GM21576 (cell line): ENCODE measurements at regions not wholly inside any gene's neighbourhood (a gene's known extent, or its start where the extent isn't known, plus 50 kb on each side); places are given as distances from the start of the nearest gene placed in this dataset.

ENCODE experiments used
- ATAC-seq: cut with Tn5 transposase; IDR thresholded peaks from one replicate; pipeline ENCODE4 v1.9.1; 2021; ENCODE audit warnings: mild to moderate bottlenecking, moderate library complexity; ENCODE audit not compliant: unreplicated experiment

DNA sequence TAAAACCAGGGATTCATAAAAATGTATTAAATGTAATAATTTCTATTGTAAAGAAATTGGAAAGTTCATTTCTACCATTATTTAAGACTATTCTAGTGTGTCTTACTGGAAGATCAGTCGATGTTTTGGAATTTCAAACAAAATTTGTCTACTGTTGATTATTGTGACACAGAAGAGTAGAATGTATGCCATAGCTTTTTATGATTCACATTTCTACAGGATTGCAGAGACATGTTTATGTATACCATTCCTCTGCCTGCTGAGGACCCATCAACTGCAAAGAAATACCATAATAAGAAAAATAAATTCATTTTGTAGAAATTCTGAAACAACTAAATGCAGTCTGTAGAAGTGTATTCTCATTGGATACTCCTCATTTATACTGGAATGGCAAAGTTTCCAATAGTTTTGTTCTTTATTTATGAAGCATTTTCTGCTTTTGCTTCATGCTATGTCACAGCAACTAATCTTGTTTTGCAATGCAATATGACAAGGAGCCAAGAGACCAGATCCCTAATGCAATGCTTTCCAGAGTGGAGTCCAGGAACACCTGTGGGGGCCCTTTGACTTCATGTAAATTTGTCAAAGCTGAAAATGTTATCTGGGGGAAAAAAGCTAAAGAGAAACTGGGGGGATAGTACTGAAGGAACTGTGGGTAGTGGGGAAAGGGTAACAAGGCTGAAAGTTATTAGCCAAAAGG lies 172.9 kb upstream of the LRIG3 start:
- no peak for ATAC-seq

DNA sequence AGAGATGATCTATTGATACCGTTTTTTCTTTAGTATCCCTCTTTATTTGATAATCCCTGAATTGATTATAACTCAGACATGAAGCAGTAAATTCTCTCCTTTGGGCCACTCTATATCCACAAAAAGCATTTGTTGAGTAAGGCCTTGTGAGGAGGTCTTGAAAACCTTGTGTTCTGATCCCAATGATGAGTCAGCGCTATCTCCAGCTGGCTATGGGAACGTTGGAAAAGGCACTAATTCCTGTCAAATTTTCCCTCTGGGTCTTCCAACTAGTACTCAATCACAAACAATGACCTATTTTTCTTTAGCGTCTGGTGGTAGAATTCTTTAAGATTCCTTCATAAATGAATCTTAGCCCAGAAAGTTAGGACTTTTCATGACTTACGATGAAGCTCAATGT lies 168.4 kb upstream of the LRIG3 start:
- no peak for ATAC-seq

DNA sequence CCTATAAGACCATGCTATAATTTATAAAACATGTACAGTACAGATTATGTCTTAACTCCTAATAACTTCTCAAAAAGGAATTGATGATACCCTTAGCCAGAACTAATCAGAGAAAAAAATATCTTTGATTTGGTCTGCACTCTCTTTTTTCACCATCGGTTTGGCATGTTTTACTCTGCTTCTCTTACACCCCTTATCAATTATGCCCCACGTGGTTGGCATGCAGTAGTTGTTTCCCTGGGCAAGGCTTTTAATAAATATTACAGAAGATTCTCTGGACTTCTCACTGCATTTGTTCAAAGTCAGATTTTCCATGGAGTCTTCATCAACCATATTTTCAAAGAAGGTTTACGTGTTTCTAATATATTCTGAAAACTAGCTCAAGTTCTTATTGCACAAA lies 167.4 kb upstream of the LRIG3 start:
- no peak for ATAC-seq

DNA sequence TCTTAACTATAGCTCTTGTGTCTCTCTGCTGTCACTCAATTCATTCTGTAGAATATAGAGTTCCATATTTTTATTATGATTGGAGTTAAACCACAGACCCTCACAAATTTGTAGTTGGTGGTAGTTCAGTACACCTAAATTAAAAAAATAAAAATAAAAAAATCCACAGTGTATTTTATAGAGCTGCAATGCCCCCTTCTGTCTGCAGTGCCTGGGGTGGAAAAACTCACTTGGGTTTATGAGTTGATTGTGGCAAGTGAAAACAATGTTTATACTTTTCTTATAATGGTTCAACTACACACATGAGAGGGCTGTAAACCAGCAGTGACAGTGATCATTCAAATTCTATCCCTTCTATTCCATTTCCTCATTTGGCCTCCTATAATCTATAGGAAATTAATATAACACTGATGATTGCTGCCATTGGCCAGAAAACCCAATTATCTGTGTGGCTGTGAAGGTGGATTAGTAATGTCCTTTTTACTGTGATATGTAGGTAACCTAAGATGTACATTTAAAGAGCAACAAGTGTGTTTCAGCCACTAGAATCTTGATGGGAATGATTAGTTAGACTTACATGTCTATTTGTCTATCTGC lies 166.9 kb upstream of the LRIG3 start:
- no peak for ATAC-seq

DNA sequence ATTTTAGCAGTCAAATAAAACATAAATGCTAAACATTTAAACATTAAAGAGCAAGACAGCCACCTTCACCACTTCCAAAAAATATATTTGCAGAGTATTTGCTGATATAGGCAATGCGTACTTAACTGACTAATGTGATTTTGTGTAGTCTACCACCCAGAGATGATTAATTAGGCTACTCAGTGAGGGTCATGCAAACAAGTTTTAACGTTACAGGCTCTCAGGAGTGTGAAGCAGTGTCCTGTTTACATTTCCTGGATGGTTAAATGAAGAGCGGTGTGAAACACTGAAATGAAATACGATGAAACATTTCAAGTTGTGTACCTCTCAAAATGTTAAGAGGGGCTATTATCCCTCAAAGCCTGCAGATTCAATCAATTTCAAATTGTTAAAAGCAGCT lies 165.8 kb upstream of the LRIG3 start:
- ATAC-seq: no peak

DNA sequence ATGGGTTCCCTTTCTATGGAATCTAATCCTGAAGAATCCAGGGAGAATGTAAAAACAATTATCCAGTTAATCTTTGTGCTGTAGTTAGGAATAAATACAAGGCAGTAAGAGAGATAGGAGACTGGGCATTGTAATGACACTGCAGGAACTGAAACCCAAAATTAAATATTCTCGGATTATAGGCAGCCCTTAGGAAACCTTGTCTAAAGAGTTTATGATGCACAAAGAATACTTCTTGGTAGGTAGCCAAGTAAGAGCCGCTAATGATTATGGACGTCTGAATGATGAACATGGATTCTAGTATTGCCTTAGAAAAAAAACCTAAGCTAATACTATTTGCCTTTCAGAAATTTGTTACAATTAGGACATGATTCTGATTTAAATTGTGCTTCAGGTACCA lies 165.4 kb upstream of the LRIG3 start:
- ATAC-seq: no peak

DNA sequence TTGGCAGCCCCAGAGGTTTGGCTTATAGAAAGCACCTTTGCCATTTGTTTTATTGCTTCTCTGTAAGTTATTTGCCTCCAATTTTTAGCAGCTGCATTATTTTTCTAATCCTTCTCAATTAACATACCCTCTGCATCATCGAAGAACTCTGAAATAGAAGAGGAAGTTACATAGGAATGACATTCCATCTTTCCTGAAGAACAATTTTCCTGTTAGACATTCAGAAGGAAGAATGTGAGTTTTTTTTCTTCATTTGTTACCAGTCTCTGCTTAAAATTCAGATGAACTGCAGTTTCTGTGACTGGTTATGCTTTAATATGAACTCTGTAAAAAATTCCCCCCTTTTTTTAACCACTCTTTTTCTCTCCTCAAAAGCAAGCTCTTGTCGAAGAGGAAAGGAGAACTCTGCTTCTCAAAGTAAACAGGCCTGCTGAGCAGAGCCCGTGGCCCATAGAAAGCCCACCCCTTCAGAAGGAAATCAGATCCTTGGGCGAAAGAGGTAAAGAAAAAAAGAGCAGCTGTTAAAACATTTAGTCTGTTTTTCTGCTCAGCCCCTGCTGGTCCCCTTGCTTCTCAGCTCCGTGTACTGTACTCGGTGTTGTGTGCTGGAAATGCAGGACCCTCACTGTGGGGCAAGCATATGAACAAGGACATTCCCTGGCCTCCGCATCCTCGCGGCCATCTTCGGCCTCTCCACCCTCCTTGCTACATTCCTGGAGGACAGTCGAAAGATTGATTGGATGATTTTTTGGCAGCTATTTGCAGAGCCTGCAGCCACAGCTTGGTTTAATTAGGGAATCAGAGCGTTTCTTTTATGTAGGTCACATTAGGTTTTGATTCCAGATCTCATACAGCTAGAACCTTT lies 164.4 kb upstream of the LRIG3 start:
- ATAC-seq: no peak

DNA sequence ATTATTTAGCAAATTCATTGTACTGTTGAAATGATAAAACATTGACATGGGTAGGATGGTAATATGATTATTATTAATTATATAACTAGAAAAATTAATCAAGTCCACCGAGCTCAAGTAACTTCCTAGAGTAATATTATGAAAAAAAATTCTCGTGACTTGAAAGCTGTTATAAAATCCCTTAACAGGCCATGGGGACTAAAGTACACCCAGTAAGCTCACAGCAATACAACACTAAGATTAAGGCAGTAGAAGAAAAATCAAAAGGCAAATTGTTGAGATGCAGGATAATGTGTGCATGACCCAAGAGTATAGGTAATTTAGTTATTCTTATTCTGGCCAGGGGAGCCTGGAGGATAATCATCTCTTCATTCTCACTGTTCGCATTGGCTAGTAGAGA lies 162.6 kb upstream of the LRIG3 start:
- no peak for ATAC-seq

DNA sequence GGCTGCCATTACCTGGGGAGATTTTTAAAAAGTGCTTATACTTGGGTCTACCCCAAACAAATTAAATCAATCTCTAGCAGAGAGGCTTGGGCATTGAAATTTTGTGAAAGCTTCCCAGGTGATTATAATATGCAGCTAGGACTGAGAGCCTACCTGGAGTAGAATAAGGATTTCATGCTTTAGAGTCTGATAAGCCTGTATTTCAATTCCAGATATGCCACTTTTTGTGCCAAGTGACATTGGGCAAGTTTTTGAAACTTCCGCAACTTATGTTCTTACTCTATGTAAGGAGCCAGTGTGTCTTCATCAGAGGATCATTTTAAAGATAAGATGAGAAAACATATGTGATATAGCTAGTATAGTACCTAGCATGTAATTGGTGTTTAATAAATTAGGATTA lies 159.8 kb upstream of the LRIG3 start:
- no peak for ATAC-seq

DNA sequence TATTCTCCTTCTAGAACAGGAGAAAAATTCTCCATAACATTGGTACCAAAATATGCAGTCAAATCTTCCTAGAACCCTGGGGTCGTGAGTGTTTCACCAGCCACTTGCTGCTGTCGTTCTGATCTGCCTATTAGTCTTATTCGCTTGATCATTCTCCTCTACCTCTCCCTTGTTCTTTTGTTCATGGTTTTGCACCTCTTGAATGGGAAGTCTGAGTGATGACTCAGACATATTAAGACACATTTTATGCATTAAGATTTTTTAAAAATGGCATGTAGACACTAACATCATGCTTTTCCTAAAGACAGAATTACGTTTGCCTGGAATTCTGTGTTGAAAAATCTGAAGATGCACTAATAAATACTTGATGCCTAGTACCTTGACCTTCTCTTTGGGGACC lies 159.2 kb upstream of the LRIG3 start:
- no peak for ATAC-seq

DNA sequence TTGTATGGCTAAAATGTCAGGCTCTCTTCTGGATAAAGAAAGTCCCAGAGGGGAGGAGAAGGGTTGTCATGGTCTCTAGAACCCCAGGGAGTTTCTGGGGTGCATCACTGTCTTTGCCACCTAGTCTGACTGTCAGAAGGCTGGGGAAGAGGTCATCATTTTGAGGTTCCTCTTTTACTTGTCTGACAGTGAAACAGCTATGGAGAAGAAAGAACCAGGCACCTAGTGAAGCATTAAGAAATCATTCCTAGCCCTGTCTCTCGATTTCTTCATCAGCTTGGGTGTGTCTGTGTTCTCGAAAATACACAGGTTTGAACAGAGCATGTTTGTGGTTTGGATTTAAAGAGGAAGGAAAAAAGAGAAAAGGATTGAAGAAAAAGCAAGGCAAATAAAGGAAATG lies 158.7 kb upstream of the LRIG3 start:
- no peak for ATAC-seq

DNA sequence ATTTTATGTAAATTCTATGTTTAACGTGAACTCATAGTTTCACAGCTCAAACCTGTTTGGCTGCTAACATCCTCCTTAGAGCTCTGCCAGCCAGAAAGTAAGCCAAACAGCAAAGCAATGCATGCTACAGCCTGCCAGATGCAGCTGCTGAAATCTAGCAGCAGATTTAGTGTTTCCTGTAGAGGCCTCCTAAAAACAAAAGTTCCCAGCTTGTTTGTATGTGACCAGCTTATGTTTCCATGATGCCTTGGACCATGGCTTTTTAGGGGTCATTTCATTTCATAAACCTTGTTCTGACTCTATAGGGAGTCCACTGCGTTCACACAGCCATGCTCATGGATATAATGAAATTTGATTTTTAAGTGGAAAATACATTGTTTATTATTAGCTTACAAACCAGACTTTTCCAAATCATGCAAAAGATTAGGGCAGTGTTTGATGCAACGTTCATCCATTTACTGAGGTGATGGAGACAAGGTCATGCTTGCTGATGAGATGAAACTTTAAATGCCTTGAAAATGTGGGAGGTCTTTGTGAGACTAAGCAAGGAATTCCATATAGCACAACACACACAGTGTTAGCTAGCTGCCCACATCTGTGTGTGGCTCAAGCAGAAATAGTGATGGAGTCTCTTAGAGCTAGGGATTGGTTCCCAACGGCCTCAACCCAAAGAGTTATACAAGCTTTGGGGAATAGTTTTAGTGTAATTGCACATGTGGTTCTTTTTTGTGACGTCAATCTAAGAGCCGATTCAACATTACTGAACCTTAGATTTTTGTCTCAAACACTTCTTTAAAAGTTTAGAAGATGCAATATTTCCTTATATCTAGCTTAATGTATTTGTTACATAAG lies 157.5 kb upstream of the LRIG3 start:
- no peak for ATAC-seq

DNA sequence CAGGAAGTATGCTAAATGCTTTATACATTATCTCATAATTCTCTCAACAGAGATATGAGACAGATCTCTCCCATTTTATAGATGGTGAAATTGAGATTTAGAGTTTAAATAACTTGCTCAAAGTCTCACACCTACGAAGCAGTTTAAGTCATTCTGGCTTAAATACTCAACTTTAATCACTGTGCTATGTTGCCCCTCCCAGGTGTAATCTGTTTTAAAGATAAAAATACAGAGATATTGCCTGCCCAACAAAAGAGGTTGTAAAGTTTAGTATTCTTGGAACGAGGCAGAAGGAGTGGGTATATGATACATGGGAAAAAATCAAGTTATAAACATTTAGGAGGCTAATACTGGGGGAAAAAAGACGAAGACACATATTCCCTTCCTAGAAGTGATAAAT lies 156.8 kb upstream of the LRIG3 start:
- ATAC-seq: no peak

DNA sequence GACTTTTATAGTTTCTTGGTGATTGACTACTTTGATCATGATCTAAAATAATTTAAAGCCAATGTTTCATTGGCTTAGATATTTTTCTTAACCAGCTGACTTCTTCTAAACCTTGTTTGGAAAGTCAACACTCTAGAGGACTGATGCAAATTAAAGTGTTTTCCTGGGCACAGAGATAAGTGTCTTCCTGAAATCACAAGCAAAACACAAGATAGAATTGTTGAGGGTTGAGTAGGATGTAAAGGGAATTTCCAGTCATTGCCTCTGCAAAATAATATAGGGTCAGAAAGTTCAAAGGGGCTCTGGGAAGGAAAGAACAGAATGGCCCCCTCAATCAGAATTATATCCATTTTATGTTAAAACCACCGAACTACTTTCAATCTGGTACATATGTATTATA lies 156.3 kb upstream of the LRIG3 start:
- no peak for ATAC-seq

DNA sequence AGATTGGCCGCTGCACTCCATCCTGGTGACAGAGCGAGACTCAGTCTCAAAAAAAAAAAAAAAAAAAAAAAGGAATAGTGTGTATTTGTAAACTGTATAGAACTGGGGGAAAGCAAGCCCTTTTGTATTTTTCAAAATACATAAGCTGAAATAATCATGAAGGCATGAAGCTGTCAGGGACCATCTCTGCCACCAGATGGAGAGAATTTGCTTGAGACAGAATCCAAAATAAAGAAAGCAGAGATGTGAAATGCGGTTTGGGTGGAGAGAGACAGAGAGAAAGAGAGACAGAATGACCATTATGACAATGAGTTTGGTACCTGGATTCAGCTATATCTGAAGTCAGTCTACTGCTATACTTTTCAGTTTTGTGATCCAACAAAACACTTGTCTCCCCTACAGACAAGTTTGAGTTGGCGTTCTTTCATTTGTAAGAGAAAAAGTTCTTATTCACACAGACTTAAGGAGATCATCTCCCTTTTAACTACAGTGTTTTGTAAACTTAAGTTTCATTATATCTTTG lies 155.7 kb upstream of the LRIG3 start:
- ATAC-seq: no peak

DNA sequence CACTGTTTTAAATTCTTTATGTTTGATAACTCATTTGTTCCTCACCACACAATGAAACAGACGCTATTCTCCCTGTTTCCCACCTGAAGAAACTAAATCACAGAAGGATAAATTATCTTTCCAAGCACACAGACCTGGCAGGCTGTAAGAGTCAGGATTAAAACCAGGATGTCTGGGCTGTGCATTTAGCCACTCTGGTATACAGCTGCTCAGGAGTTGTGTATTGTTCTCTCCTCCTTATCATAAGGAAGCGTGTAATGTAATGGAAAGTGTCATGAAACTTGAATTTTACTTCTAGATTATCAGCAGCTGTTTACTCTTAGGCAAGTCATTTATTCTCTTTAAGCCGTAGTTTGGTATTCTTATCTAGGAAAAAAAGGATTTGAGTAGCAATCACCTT lies 154.8 kb upstream of the LRIG3 start:
- ATAC-seq: no peak

DNA sequence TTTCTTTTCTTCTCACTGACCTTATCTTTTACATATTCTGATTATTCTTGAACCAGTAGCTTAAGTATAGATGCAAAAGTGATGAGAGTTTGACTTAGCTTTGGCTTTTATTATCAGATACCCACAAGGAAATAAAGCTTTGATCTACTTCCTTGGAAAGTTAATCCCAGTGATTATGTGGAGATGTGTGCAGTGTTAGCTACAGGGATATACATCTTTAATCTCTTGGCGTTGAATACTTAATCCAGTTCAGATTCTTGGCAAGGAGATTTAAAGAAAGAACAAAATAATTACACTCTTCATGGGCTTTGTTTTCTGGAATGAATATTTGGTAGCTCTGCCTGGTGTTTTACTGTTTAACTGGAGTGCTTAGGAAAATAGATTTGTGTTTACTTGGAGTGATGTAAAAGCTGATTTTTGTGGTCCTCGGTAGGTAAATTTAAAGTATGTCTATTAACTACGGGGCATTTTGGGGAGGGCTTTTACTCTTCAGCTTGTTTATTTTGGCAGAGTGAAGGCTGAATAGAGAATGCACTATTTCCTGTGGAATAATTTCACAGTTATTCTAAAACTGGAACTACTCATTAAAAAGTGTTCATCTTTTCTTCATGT lies 150.1 kb upstream of the LRIG3 start:
- ATAC-seq: no peak

DNA sequence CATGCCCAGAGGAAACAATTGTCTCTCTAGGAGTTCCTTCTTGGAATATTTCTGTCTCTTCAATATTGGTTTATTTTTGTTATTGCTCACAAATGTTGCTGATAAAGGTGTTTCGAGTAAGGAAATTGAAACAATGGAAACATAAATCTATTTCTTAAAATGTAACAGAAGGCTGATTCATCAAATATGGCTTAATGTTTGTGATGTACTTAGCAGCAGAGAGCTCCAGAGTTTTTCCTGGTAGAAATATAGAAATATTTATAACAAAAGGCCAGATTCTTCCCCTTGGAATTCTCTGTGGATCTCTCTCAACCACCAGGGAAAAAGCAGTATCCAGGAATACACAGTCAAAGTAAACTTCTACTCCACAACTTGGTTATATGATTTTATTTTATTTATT lies 149.2 kb upstream of the LRIG3 start:
- no peak for ATAC-seq

DNA sequence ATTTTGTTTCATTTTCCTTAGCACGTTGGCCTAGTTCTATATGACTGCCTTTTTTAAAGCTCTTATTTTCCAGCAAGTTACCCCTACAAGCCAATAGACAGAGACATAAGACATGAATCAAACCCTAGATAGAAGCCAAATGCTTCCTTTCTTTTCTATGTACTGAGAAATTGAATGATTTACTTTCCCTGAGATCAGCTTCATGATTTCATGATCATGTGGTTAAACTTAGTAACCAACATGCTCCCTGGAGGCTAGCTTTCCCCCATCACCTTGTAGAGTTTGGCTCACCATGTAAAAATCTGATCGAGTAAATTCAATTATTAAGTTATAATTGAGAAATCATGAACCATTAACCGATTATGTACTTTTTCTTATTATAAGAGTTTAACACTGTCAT lies 148.1 kb upstream of the LRIG3 start:
- ATAC-seq: no peak

DNA sequence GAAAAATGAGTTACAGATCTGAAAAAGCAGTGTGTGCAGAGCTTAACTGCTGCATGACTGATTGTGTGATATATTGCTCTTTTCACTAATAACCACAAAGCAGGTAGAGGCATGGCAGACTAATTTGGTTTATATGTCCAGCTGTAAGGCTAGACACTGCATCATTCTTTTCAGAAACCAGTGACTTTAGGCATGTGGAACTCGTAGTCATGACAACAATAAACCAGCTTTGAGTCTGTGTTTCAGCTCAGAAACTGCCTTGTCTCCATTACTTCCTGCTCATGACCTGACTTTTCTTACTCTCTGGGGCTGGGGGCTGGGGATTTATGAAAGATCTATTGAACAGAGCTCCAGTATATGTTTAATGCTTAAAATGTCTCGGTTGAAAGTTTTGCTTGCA lies 146.8 kb upstream of the LRIG3 start:
- ATAC-seq: no peak

DNA sequence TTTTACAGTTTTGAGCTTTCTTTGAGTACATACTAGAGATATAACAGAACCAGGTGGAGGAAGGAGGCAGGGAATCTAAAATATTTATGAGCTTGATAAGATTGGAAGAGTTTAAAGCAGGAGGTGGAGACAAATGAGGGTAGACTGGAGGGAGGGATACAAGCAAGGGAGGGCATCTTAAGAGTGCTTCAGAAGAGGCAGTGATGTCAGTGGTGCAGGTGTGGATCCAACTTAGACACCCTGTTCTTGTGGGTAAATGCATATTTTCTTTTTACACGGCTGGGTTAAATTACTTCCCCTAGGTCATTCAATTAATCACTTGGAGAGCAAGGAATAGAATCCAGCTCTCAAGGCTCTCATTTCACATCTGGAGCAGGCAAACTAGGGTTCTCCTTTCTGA lies 146.1 kb upstream of the LRIG3 start:
- ATAC-seq: no peak
